HG02798 (cell line): ENCODE measurements at regions not wholly inside any gene's neighbourhood (a gene's known extent, or its start where the extent isn't known, plus 50 kb on each side); places are given as distances from the start of the nearest gene placed in this dataset.
A peak's percentile ranks its signal among the peaks of the same experiment; 100 is the strongest.
"Not testable (repeated sequence)": the region's sequence is repeated elsewhere in the genome, so short reads cannot be mapped to it uniquely, and the experiment has no call there.

Experiments
- ATAC-seq: cut with Tn5 transposase; IDR thresholded peaks from one replicate; pipeline ENCODE4 v1.9.1; 2021; ENCODE audit warnings: mild to moderate bottlenecking; ENCODE audit not compliant: unreplicated experiment, poor library complexity

GRCh38 chr21:35561116-35561515, 499.2 kb downstream of the SETD4 start:
- ATAC-seq: no peak

GRCh38 chr21:35559829-35560225, 500.5 kb downstream of the SETD4 start:
- no peak for ATAC-seq

GRCh38 chr21:35559128-35559828, 501.0 kb downstream of the SETD4 start:
- no peak for ATAC-seq

- no peak for ATAC-seq
Measured at GRCh38 chr21:35556536-35556935, 503.8 kb downstream of the SETD4 start.

GRCh38 chr21:35552483-35552882, 503.4 kb upstream of the RUNX1 start:
- not testable (repeated sequence) for ATAC-seq

GRCh38 chr21:35548904-35549615, 500.0 kb upstream of the RUNX1 start:
- no peak for ATAC-seq

GRCh38 chr21:35547946-35548774, 499.1 kb upstream of the RUNX1 start:
- ATAC-seq: no peak

GRCh38 chr21:35543746-35544145, 494.6 kb upstream of the RUNX1 start:
- ATAC-seq: no peak

GRCh38 chr21:35540950-35541638, 492.0 kb upstream of the RUNX1 start:
- ATAC-seq: no peak

GRCh38 chr21:35538386-35538785, 489.3 kb upstream of the RUNX1 start:
- no peak for ATAC-seq

GRCh38 chr21:35537604-35538003, 488.5 kb upstream of the RUNX1 start:
- no peak for ATAC-seq

GRCh38 chr21:35533893-35534292, 484.8 kb upstream of the RUNX1 start:
- no peak for ATAC-seq

GRCh38 chr21:35530766-35531165, 481.7 kb upstream of the RUNX1 start:
- no peak for ATAC-seq

- ATAC-seq: peak; percentile 55
Measured at GRCh38 chr21:35529171-35529863, 480.2 kb upstream of the RUNX1 start.

GRCh38 chr21:35528116-35529042, 479.3 kb upstream of the RUNX1 start:
- ATAC-seq: peak; percentile 43

GRCh38 chr21:35527358-35527757, 478.3 kb upstream of the RUNX1 start:
- ATAC-seq: no peak

GRCh38 chr21:35525443-35525842, 476.3 kb upstream of the RUNX1 start:
- no peak for ATAC-seq

GRCh38 chr21:35521852-35522505, 472.9 kb upstream of the RUNX1 start:
- ATAC-seq: no peak
